ENCODE measurements at regions not wholly inside any gene's neighbourhood (a gene's known extent, or its start where the extent isn't known, plus 50 kb on each side); places are given as distances from the start of the nearest gene placed in this dataset.

GRCh38 chr1:240030236-240030635 lies 61.4 kb upstream of the FMN2 start:
- no peak overlapping the region for H3K27ac Mint-ChIP-seq

GRCh38 chr1:240031009-240031408 lies 60.7 kb upstream of the FMN2 start:
- Histone ChIP-seq H3K36me3 (no peaks in the 10 kb centered on the region), H3K79me2 (ENCODE audit: low read depth) (no peaks in the 10 kb centered on the region), H3K9me3 (ENCODE audit: low read depth) (no peaks in the 10 kb centered on the region), H3F3A (ENCODE audit: low read depth) (no peaks in the 10 kb centered on the region), H3K27me3 (no peaks in the 10 kb centered on the region), H3K4me3 (no peak overlapping the region), H3K4me2 (no peak overlapping the region), H4K20me1 (ENCODE audit: low read depth) (no peaks in the 10 kb centered on the region), H3K9ac (no peak overlapping the region), H3K27ac (no peak overlapping the region), H3K4me1 (no peaks in the 10 kb centered on the region), H2AFZ (replicated peaks) (no peak overlapping the region)
- no peak overlapping the region for H3K27ac Mint-ChIP-seq
- no peaks in the 10 kb centered on the region for H3K36me3 Mint-ChIP-seq
- TF ChIP-seq, protein P1, sequence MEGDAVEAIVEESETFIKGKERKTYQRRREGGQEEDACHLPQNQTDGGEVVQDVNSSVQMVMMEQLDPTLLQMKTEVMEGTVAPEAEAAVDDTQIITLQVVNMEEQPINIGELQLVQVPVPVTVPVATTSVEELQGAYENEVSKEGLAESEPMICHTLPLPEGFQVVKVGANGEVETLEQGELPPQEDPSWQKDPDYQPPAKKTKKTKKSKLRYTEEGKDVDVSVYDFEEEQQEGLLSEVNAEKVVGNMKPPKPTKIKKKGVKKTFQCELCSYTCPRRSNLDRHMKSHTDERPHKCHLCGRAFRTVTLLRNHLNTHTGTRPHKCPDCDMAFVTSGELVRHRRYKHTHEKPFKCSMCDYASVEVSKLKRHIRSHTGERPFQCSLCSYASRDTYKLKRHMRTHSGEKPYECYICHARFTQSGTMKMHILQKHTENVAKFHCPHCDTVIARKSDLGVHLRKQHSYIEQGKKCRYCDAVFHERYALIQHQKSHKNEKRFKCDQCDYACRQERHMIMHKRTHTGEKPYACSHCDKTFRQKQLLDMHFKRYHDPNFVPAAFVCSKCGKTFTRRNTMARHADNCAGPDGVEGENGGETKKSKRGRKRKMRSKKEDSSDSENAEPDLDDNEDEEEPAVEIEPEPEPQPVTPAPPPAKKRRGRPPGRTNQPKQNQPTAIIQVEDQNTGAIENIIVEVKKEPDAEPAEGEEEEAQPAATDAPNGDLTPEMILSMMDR (IDR thresholded peaks at IDR 0.05), result no peak
- TF ChIP-seq EZH2 (IDR thresholded peaks at IDR 0.05) (no peak), EZH2phosphoT487 (IDR thresholded peaks at IDR 0.05) (no peak)
- H3K9me3 Mint-ChIP-seq, result no peaks in the 10 kb centered on the region
- H3K4me1 Mint-ChIP-seq, result no peaks in the 10 kb centered on the region
- DNase-seq (ENCODE audit: low spot score), result no peak
- no peak overlapping the region for H3K4me3 Mint-ChIP-seq
- H3K27me3 Mint-ChIP-seq (ENCODE audit: insufficient read depth, low read depth), result no peaks in the 10 kb centered on the region

More at GRCh38 chr1:240030236-240030635, 61.4 kb upstream of the FMN2 start:
- Mint-ChIP-seq H3K27me3 (ENCODE audit: insufficient read depth, low read depth) (no peaks in the 10 kb centered on the region), H3K36me3 (no peaks in the 10 kb centered on the region), H3K4me3 (no peak overlapping the region), H3K9me3 (no peaks in the 10 kb centered on the region), H3K4me1 (no peaks in the 10 kb centered on the region)
- no peak for DNase-seq (ENCODE audit: low spot score)
- Histone ChIP-seq H2AFZ (replicated peaks) (no peak overlapping the region), H3F3A (ENCODE audit: low read depth) (no peaks in the 10 kb centered on the region), H3K79me2 (ENCODE audit: low read depth) (no peaks in the 10 kb centered on the region), H3K4me1 (no peaks in the 10 kb centered on the region), H3K27ac (no peak overlapping the region), H3K4me3 (no peak overlapping the region), H3K9me3 (ENCODE audit: low read depth) (no peaks in the 10 kb centered on the region), H3K9ac (no peak overlapping the region), H4K20me1 (ENCODE audit: low read depth) (no peaks in the 10 kb centered on the region), H3K27me3 (no peaks in the 10 kb centered on the region), H3K36me3 (no peaks in the 10 kb centered on the region), H3K4me2 (no peak overlapping the region)
- TF ChIP-seq EZH2phosphoT487 (IDR thresholded peaks at IDR 0.05), result no peak
- TF ChIP-seq EZH2 (IDR thresholded peaks at IDR 0.05), result no peak
- TF ChIP-seq, protein P1 (IDR thresholded peaks at IDR 0.05), result no peak

GRCh38 chr1:240031414-240031813 lies 60.3 kb upstream of the FMN2 start:
- H3K79me2 ChIP-seq (ENCODE audit: low read depth), result no peaks in the 10 kb centered on the region
- TF ChIP-seq EZH2 (IDR thresholded peaks at IDR 0.05) (no peak), EZH2phosphoT487 (IDR thresholded peaks at IDR 0.05) (no peak)
- TF ChIP-seq, protein P1 (IDR thresholded peaks at IDR 0.05), result no peak
- H3F3A ChIP-seq (ENCODE audit: low read depth), result no peaks in the 10 kb centered on the region
- H3K27me3 ChIP-seq, result no peaks in the 10 kb centered on the region
- H3K27me3 Mint-ChIP-seq (ENCODE audit: insufficient read depth, low read depth), result no peaks in the 10 kb centered on the region
- no peaks in the 10 kb centered on the region for H3K36me3 ChIP-seq
- no peak overlapping the region for H3K27ac ChIP-seq
- no peaks in the 10 kb centered on the region for H3K36me3 Mint-ChIP-seq
- no peak overlapping the region for H3K4me3 ChIP-seq
- H2AFZ ChIP-seq (replicated peaks), result no peak overlapping the region
- H4K20me1 ChIP-seq (ENCODE audit: low read depth), result no peaks in the 10 kb centered on the region
- H3K4me1 ChIP-seq, result no peaks in the 10 kb centered on the region
- no peaks in the 10 kb centered on the region for H3K9me3 Mint-ChIP-seq
- no peaks in the 10 kb centered on the region for H3K9me3 ChIP-seq (ENCODE audit: low read depth)
- no peak overlapping the region for H3K4me3 Mint-ChIP-seq
- H3K4me1 Mint-ChIP-seq, result no peaks in the 10 kb centered on the region
- no peak overlapping the region for H3K9ac ChIP-seq
- no peak overlapping the region for H3K27ac Mint-ChIP-seq
- no peak for DNase-seq (ENCODE audit: low spot score)
- H3K4me2 ChIP-seq, result no peak overlapping the region
